Sigmoid colon (tissue), 4 donors: ENCODE measurements at regions not wholly inside any gene's neighbourhood (a gene's known extent, or its start where the extent isn't known, plus 50 kb on each side); places are given as distances from the start of the nearest gene placed in this dataset.

Experiments
- EP300 ChIP-seq, 4 donors: sonication (generic); formaldehyde crosslinking; IDR thresholded peaks; one replicate each; pipeline ENCODE4 v1.6.1; 2017; ENCODE audit warnings: antibody characterized with exemption in 4 of 4
- POLR2AphosphoS5 ChIP-seq, 4 donors: sonication (generic); formaldehyde crosslinking; IDR thresholded peaks; one replicate each; pipeline ENCODE4 v1.6.1; 2017; ENCODE audit warnings: antibody characterized with exemption in 4 of 4
- TF ChIP-seq, protein P1 (sequence below), 4 experiments: fragments of 450-650 bp in 3 of 4; fragments of 200-600 bp in 1 of 4; IDR thresholded peaks; one replicate each; pipeline ENCODE4 v1.5.1; 2016 to 2019; ENCODE audit warnings: antibody characterized with exemption in 4 of 4, mild to moderate bottlenecking in 3 of 4, moderate library complexity in 2 of 4

DNA sequence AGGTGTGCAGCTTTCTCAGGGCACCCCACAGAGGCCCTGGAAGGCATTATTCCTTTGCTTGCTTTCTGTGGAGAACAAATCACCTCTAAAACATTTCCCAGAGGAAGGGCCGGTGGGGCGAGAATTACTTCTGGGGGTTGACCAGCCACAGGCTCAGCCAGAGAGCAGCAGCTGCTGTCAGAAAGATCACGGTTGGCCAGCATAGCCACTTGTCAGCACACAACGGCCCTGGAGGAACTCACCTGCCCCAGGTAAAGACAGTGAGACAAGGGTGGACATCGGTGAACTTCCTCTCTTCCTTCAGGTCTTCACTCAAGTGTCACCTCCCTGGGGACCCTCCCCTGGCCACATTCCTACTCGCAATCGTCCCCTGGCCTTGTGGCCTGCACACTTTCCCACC lies 69.5 kb upstream of the CLDN14 start:
- no peak for TF ChIP-seq POLR2AphosphoS5 (IDR thresholded peaks at IDR 0.05)
- TF ChIP-seq, protein P1, sequence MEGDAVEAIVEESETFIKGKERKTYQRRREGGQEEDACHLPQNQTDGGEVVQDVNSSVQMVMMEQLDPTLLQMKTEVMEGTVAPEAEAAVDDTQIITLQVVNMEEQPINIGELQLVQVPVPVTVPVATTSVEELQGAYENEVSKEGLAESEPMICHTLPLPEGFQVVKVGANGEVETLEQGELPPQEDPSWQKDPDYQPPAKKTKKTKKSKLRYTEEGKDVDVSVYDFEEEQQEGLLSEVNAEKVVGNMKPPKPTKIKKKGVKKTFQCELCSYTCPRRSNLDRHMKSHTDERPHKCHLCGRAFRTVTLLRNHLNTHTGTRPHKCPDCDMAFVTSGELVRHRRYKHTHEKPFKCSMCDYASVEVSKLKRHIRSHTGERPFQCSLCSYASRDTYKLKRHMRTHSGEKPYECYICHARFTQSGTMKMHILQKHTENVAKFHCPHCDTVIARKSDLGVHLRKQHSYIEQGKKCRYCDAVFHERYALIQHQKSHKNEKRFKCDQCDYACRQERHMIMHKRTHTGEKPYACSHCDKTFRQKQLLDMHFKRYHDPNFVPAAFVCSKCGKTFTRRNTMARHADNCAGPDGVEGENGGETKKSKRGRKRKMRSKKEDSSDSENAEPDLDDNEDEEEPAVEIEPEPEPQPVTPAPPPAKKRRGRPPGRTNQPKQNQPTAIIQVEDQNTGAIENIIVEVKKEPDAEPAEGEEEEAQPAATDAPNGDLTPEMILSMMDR (IDR thresholded peaks at IDR 0.05): no peak
- TF ChIP-seq EP300 (IDR thresholded peaks at IDR 0.05): no peak
